Large intestine (tissue), 3 donors: ENCODE measurements at regions not wholly inside any gene's neighbourhood (a gene's known extent, or its start where the extent isn't known, plus 50 kb on each side); places are given as distances from the start of the nearest gene placed in this dataset.

ENCODE experiments used
- DNase-seq, 2 donors: peaks; one replicate each; pipeline versions ENCODE4 v3.0.0 to v3.0.0-alpha.2; 2013
- H3K27ac ChIP-seq: one replicate; pipeline ENCODE4 v1.5.1; 2013; ENCODE audit warnings: low read length
- H3K27me3 ChIP-seq: 2 replicates; pipeline ENCODE4 v1.6.1; 2013; ENCODE audit warnings: low read length; ENCODE audit not compliant: control insufficient read depth, insufficient read depth
- H3K36me3 ChIP-seq: 2 replicates; pipeline ENCODE4 v1.6.1; 2013; ENCODE audit warnings: low read length; ENCODE audit not compliant: control insufficient read depth, insufficient read depth
- H3K4me1 ChIP-seq: one replicate; pipeline ENCODE4 v1.6.1; 2013; ENCODE audit warnings: low read length; ENCODE audit not compliant: control insufficient read depth, insufficient read depth
- H3K4me3 ChIP-seq: one replicate; pipeline ENCODE4 v1.5.1; 2013; ENCODE audit warnings: low read length
- H3K9me3 ChIP-seq: one replicate; pipeline ENCODE4 v1.6.1; 2013; ENCODE audit warnings: mild to moderate bottlenecking, low read depth, low read length, moderate library complexity; ENCODE audit not compliant: control insufficient read depth
- WGBS: methylation state at CpG from one replicate; pipeline ENCODE4 v1.1.5; 2013; ENCODE audit warnings: low lambda C conversion rate; ENCODE audit not compliant: insufficient coverage; 5-methylcytosine and 5-hydroxymethylcytosine counted together

- H3K4me1 ChIP-seq: no peaks in the 10 kb centered on the region
Measured at GRCh38 chr6:94357381-94357980, 938.1 kb upstream of the EPHA7 start.

GRCh38 chr6:94350833-94351232 is 931.5 kb upstream of the EPHA7 start:
- Histone ChIP-seq H3K4me1 (no peaks in the 10 kb centered on the region), H3K36me3 (no peaks in the 10 kb centered on the region), H3K4me3 (no peak overlapping the region), H3K27me3 (no peaks in the 10 kb centered on the region), H3K9me3 (no peaks in the 10 kb centered on the region), H3K27ac (no peak overlapping the region)
- no peak for DNase-seq
- no CpG with 5 or more reads among the region's 8 CpGs for WGBS

More at GRCh38 chr6:94357381-94357980, 938.1 kb upstream of the EPHA7 start:
- whole genome bisulfite sequencing: 76% methylated on average over 2 of the region's 4 CpGs
- H3K9me3 ChIP-seq: peaks cover 4% of the 10 kb centered on the region
- no peaks in the 10 kb centered on the region for H3K27me3 ChIP-seq
- no peak overlapping the region for H3K27ac ChIP-seq
- DNase-seq: no peak
- no peak overlapping the region for H3K4me3 ChIP-seq
- H3K36me3 ChIP-seq: no peaks in the 10 kb centered on the region

GRCh38 chr6:94349227-94349626 is 929.9 kb upstream of the EPHA7 start:
- Histone ChIP-seq H3K9me3 (no peaks in the 10 kb centered on the region), H3K27ac (no peak overlapping the region), H3K36me3 (no peaks in the 10 kb centered on the region), H3K27me3 (no peaks in the 10 kb centered on the region), H3K4me3 (no peak overlapping the region), H3K4me1 (no peaks in the 10 kb centered on the region)
- no peak for DNase-seq
- 33% methylated on average over 1 of the region's 1 CpG for WGBS

GRCh38 chr6:94344866-94345265 is 925.5 kb upstream of the EPHA7 start:
- DNase-seq: no peak
- H3K9me3 ChIP-seq: no peaks in the 10 kb centered on the region
- H3K36me3 ChIP-seq: no peaks in the 10 kb centered on the region
- no peak overlapping the region for H3K4me3 ChIP-seq
- no peaks in the 10 kb centered on the region for H3K4me1 ChIP-seq
- 100% methylated on average over 1 of the region's 1 CpG for WGBS
- H3K27me3 ChIP-seq: no peaks in the 10 kb centered on the region
- H3K27ac ChIP-seq: no peak overlapping the region

GRCh38 chr6:94341173-94341572 is 921.8 kb upstream of the EPHA7 start:
- DNase-seq: no peak
- Histone ChIP-seq H3K27me3 (no peaks in the 10 kb centered on the region), H3K9me3 (no peaks in the 10 kb centered on the region), H3K4me1 (no peaks in the 10 kb centered on the region), H3K4me3 (no peak overlapping the region), H3K27ac (no peak overlapping the region), H3K36me3 (no peaks in the 10 kb centered on the region)
- no CpG with 5 or more reads among the region's 2 CpGs for WGBS

GRCh38 chr6:94323853-94324252 is 904.5 kb upstream of the EPHA7 start:
- WGBS: no CpG with 5 or more reads among the region's 1 CpG
- H3K27ac ChIP-seq: no peak overlapping the region
- no peaks in the 10 kb centered on the region for H3K36me3 ChIP-seq
- no peaks in the 10 kb centered on the region for H3K9me3 ChIP-seq
- peak in 1 of 2 donors; percentile 1 for DNase-seq
- no peaks in the 10 kb centered on the region for H3K27me3 ChIP-seq
- H3K4me1 ChIP-seq: no peaks in the 10 kb centered on the region
- H3K4me3 ChIP-seq: no peak overlapping the region

GRCh38 chr6:94300424-94301144 is 881.2 kb upstream of the EPHA7 start:
- Histone ChIP-seq H3K36me3 (no peaks in the 10 kb centered on the region), H3K4me3 (no peak overlapping the region), H3K27me3 (no peaks in the 10 kb centered on the region), H3K27ac (no peak overlapping the region), H3K4me1 (no peaks in the 10 kb centered on the region), H3K9me3 (no peaks in the 10 kb centered on the region)
- no CpG with 5 or more reads among the region's 5 CpGs for WGBS
- no peak for DNase-seq

GRCh38 chr6:94289131-94289530 is 869.8 kb upstream of the EPHA7 start:
- WGBS: 100% methylated on average over 3 of the region's 6 CpGs
- Histone ChIP-seq H3K9me3 (no peaks in the 10 kb centered on the region), H3K36me3 (no peaks in the 10 kb centered on the region), H3K27ac (no peak overlapping the region), H3K27me3 (no peaks in the 10 kb centered on the region), H3K4me1 (no peaks in the 10 kb centered on the region), H3K4me3 (no peak overlapping the region)
- DNase-seq: no peak

- DNase-seq: no peak
- no peaks in the 10 kb centered on the region for H3K36me3 ChIP-seq
- H3K27me3 ChIP-seq: no peaks in the 10 kb centered on the region
- WGBS: 90% methylated on average over 2 of the region's 5 CpGs
- H3K27ac ChIP-seq: no peak overlapping the region
- no peak overlapping the region for H3K4me3 ChIP-seq
- no peaks in the 10 kb centered on the region for H3K9me3 ChIP-seq
- H3K4me1 ChIP-seq: no peaks in the 10 kb centered on the region
Measured at GRCh38 chr6:94278146-94278545, 858.8 kb upstream of the EPHA7 start.

GRCh38 chr6:94272327-94272726 is 853.0 kb upstream of the EPHA7 start:
- no peaks in the 10 kb centered on the region for H3K36me3 ChIP-seq
- no CpG with 5 or more reads among the region's 2 CpGs for WGBS
- no peak overlapping the region for H3K27ac ChIP-seq
- H3K4me3 ChIP-seq: no peak overlapping the region
- no peaks in the 10 kb centered on the region for H3K27me3 ChIP-seq
- no peaks in the 10 kb centered on the region for H3K4me1 ChIP-seq
- no peak for DNase-seq
- H3K9me3 ChIP-seq: no peaks in the 10 kb centered on the region
